Transverse colon (tissue), 4 donors: ENCODE measurements at regions not wholly inside any gene's neighbourhood (a gene's known extent, or its start where the extent isn't known, plus 50 kb on each side); places are given as distances from the start of the nearest gene placed in this dataset.

ENCODE experiments used
- POLR2A ChIP-seq: fragments of 450-650 bp; IDR thresholded peaks from one replicate; pipeline ENCODE4 v1.6.1; 2016; ENCODE audit warnings: antibody characterized with exemption, mild to moderate bottlenecking, moderate library complexity
- POLR2AphosphoS5 ChIP-seq, 3 donors: sonication (generic); formaldehyde crosslinking; IDR thresholded peaks; one replicate each; pipeline ENCODE4 v1.6.1; 2016; ENCODE audit warnings: antibody characterized with exemption in 3 of 3
- TF ChIP-seq, protein P1 (sequence below), 5 experiments: fragments of 200-600 bp in 3 of 5; fragments of 450-650 bp in 2 of 5; sonication (generic) in 3 of 5; IDR thresholded peaks; 1 replicate in 2 of 5; 2 replicates in 3 of 5; pipeline ENCODE4 v1.5.1; 2016 to 2017; ENCODE audit warnings: antibody characterized with exemption in 5 of 5, inconsistent platforms in 3 of 5, mild to moderate bottlenecking in 2 of 5, moderate library complexity in 1 of 5

DNA sequence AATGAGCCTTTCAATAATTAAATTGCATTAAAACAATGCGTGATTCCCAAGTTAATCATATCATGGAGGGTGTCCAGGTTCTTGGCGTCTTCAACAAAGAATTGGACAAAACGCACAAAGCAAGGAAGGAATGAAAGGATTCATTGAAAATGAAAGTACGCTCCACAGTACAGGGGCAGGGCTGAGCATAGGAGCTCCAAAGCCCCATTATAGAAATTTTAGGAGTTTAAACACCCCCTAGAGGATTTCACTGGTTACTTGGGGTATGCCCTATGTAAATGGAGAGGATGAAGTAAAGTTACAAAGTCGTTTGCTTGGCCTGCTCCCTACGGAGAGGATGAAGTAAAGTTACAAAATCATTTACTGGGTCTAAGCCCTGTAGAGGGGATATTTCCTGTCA is 1910.4 kb downstream of the C4orf33 start:
- no peak for TF ChIP-seq POLR2AphosphoS5 (IDR thresholded peaks at IDR 0.05)
- TF ChIP-seq, protein P1, sequence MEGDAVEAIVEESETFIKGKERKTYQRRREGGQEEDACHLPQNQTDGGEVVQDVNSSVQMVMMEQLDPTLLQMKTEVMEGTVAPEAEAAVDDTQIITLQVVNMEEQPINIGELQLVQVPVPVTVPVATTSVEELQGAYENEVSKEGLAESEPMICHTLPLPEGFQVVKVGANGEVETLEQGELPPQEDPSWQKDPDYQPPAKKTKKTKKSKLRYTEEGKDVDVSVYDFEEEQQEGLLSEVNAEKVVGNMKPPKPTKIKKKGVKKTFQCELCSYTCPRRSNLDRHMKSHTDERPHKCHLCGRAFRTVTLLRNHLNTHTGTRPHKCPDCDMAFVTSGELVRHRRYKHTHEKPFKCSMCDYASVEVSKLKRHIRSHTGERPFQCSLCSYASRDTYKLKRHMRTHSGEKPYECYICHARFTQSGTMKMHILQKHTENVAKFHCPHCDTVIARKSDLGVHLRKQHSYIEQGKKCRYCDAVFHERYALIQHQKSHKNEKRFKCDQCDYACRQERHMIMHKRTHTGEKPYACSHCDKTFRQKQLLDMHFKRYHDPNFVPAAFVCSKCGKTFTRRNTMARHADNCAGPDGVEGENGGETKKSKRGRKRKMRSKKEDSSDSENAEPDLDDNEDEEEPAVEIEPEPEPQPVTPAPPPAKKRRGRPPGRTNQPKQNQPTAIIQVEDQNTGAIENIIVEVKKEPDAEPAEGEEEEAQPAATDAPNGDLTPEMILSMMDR (IDR thresholded peaks at IDR 0.05), result no peak
- TF ChIP-seq POLR2A, result no peak
